GM12892 (cell line): ENCODE measurements at regions not wholly inside any gene's neighbourhood (a gene's known extent, or its start where the extent isn't known, plus 50 kb on each side); places are given as distances from the start of the nearest gene placed in this dataset.

Source experiments
- POLR2A ChIP-seq: IDR thresholded peaks from 2 replicates; pipeline ENCODE4 v1.6.1; 2011; ENCODE audit warnings: low read depth, low read length, control low read depth
- POLR2AphosphoS5 ChIP-seq: IDR thresholded peaks from 2 replicates; pipeline ENCODE4 v1.6.1; 2011; ENCODE audit warnings: low read depth, low read length, control low read depth

- TF ChIP-seq POLR2A (no peak), POLR2AphosphoS5 (no peak)
These were observed 368.5 kb downstream of the INSC start for GRCh38 chr11:15483205-15483604.
